HFFc6 (cell line): ENCODE measurements at regions not wholly inside any gene's neighbourhood (a gene's known extent, or its start where the extent isn't known, plus 50 kb on each side); places are given as distances from the start of the nearest gene placed in this dataset.

Experiments used
- DNase-seq: peaks from one replicate; pipeline ENCODE4 v3.0.0-alpha.2; 2018
- H3K27ac Mint-ChIP-seq: 2 replicates; pipeline ENCODE4 v1.8.0; 2020; ENCODE audit warnings: mild to moderate bottlenecking, mixed read lengths
- H3K27me3 Mint-ChIP-seq: 2 replicates; pipeline ENCODE4 v1.8.0; 2021; ENCODE audit warnings: mild to moderate bottlenecking, moderate library complexity, mixed read lengths; ENCODE audit not compliant: insufficient read depth
- H3K36me3 Mint-ChIP-seq: 2 replicates; pipeline ENCODE4 v1.8.0; 2021; ENCODE audit warnings: low read depth, mixed read lengths
- H3K4me1 Mint-ChIP-seq: 2 replicates; pipeline ENCODE4 v1.8.0; 2020; ENCODE audit warnings: low read depth, mixed read lengths
- H3K4me3 Mint-ChIP-seq: 2 replicates; pipeline ENCODE4 v1.8.0; 2020; ENCODE audit warnings: mild to moderate bottlenecking, moderate library complexity, mixed read lengths
- H3K9me3 Mint-ChIP-seq: 2 replicates; pipeline ENCODE4 v1.8.0; 2020; ENCODE audit warnings: mild to moderate bottlenecking, mixed read lengths
- TF ChIP-seq, protein P1 (sequence below): fragments of 200-600 bp; sonication (generic); IDR thresholded peaks from 2 replicates; pipeline ENCODE4 v1.5.0; 2021; ENCODE audit warnings: antibody characterized with exemption, mild to moderate bottlenecking

DNA sequence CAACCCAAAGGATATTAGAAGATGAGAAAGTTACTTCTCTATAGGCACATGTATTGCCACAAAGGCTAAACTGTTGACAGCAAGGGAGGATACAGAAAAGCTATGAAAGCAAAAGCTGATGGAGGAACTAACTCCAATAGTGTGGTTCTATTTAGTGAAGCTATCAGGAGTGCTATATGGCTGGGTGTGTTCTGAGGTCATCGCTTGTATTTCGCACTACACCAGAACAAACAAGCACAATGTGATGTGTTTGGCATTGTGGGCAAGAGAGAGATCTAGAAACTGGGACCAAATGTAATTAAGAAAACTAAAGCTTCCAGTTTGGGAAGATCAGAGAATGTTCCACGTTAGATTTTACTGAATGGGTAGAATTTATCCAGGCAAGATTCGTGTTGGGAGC, 220.4 kb upstream of the UMPS start:
- peaks cover 30% of the 10 kb centered on the region for H3K4me1 Mint-ChIP-seq

DNA sequence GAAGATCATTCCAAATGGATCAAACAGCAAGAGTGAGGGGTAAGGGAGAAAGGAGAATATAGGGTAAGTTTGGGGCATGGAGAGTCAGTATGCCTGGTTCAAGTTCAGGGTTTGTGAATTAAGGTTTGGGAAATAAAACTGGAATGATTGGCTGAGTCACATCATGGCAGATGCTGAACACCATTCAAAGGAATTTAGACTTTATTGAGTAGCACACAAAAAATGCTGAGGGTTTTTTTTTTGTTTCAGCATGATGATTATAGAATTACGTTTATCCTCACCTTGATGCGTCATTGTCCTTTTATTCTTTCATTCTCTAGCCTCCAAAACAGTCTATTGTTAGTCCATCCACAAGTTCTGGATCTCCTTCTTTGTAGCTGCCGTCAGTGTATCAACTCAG, 220.0 kb upstream of the UMPS start:
- peaks cover 5% of the 10 kb centered on the region for H3K27me3 Mint-ChIP-seq
- no peaks in the 10 kb centered on the region for H3K9me3 Mint-ChIP-seq
- no peaks in the 10 kb centered on the region for H3K36me3 Mint-ChIP-seq
- peak; percentile 27 for DNase-seq
- peaks cover 30% of the 10 kb centered on the region for H3K4me1 Mint-ChIP-seq
- H3K4me3 Mint-ChIP-seq, result peak overlapping the region; percentile 1; the same call in 1 of the 2 replicates
- TF ChIP-seq, protein P1, sequence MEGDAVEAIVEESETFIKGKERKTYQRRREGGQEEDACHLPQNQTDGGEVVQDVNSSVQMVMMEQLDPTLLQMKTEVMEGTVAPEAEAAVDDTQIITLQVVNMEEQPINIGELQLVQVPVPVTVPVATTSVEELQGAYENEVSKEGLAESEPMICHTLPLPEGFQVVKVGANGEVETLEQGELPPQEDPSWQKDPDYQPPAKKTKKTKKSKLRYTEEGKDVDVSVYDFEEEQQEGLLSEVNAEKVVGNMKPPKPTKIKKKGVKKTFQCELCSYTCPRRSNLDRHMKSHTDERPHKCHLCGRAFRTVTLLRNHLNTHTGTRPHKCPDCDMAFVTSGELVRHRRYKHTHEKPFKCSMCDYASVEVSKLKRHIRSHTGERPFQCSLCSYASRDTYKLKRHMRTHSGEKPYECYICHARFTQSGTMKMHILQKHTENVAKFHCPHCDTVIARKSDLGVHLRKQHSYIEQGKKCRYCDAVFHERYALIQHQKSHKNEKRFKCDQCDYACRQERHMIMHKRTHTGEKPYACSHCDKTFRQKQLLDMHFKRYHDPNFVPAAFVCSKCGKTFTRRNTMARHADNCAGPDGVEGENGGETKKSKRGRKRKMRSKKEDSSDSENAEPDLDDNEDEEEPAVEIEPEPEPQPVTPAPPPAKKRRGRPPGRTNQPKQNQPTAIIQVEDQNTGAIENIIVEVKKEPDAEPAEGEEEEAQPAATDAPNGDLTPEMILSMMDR, result no peak
- peak overlapping the region; percentile 27; the same call in 1 of the 2 replicates for H3K27ac Mint-ChIP-seq

More for the DNA sequence above, 220.4 kb upstream of the UMPS start:
- Mint-ChIP-seq H3K27me3 (peaks cover 5% of the 10 kb centered on the region), H3K36me3 (no peaks in the 10 kb centered on the region), H3K4me3 (peak overlapping the region; percentile 1; the same call in 1 of the 2 replicates), H3K9me3 (no peaks in the 10 kb centered on the region), H3K27ac (peak overlapping the region; percentile 27; the same call in 1 of the 2 replicates)
- TF ChIP-seq, protein P1, result no peak
- no peak for DNase-seq

DNA sequence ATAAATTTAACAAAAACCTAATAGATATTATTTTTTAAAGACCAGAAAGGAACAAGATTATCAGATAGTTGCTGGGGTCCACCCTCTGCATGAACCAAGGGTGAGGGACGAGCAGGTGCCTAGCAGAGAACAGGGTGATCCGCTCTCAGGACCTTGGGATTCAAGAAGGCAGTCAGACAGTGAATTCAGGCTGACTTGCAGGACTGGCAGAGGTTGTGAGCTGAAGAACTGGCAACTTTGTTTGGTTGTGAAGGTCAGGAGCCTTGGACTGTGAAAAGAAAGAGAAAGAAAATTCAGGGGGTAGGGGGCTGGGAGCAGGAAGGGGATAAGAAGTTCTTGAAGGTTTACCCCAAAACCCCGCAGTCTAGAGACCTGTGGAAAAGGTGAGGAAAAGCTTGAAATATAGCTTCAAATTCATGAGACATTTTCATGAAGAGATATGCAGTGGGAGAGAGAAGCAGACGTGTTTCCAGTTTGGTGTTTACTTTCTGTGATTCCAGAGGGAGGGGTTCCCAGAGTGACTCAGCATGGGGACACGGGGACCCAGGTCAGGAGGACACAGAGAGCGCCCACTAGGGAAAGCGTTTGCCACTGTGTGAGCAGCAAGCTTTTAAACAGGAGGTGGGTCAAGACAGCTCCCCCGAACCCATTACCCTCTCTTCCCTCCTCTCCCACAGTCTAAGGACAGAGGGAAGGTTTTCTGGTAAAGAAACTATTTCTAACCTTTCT, 217.2 kb upstream of the UMPS start:
- H3K27ac Mint-ChIP-seq, result no peak overlapping the region

DNA sequence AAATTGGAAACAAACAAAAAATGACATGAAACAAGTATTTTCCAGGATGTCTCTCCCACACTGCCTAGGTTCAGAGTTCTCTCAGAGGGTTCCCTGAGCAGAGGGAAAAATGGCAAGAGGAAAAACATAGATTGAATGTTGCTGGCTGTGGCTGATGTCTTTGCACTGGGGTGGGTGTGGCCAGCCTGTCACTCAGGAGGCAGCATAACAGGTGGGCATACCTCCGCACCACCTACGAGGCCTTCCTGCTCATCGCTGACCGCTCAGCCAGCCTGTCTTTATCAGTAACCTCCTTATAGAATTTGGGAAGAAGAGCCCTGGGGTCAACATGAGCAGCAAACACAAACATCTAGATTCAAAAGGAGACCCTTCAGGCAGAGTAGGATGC, 216.6 kb upstream of the UMPS start:
- Mint-ChIP-seq H3K27ac (no peak overlapping the region), H3K27me3 (peaks cover 17% of the 10 kb centered on the region), H3K4me3 (no peak overlapping the region), H3K4me1 (peaks cover 30% of the 10 kb centered on the region), H3K36me3 (no peaks in the 10 kb centered on the region), H3K9me3 (no peaks in the 10 kb centered on the region)
- TF ChIP-seq, protein P1, result no peak
- no peak for DNase-seq

More for the DNA sequence above, 217.2 kb upstream of the UMPS start:
- TF ChIP-seq, protein P1, result no peak
- H3K4me3 Mint-ChIP-seq, result no peak overlapping the region
- no peaks in the 10 kb centered on the region for H3K9me3 Mint-ChIP-seq
- H3K27me3 Mint-ChIP-seq, result peaks cover 12% of the 10 kb centered on the region
- no peak for DNase-seq
- H3K36me3 Mint-ChIP-seq, result no peaks in the 10 kb centered on the region
- peaks cover 30% of the 10 kb centered on the region for H3K4me1 Mint-ChIP-seq

DNA sequence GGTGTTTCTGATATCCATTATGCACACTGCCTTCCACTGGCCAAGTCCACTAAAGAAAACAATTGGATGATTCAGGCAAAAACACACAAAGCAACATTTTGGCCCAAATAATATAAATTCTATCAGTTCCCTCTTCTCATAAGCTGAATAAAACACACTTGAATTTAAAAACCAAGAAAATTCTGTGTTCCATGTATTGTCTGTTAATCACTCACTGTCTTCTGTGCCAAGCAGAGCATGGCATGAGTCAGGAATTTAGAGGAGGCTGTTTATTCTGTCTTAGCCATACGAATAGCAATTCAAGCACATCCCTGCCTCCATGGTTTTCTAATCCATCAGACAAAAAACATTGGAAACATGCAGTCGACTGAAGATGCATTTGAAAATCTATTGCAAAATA, 215.6 kb upstream of the UMPS start:
- H3K27ac Mint-ChIP-seq, result no peak overlapping the region
- TF ChIP-seq, protein P1, result no peak
- no peak for DNase-seq
- no peaks in the 10 kb centered on the region for H3K9me3 Mint-ChIP-seq
- no peak overlapping the region for H3K4me3 Mint-ChIP-seq
- H3K4me1 Mint-ChIP-seq, result peaks cover 29% of the 10 kb centered on the region
- H3K27me3 Mint-ChIP-seq, result peaks cover 26% of the 10 kb centered on the region
- H3K36me3 Mint-ChIP-seq, result no peaks in the 10 kb centered on the region
